Uterus (tissue), 2 donors: ENCODE measurements at regions not wholly inside any gene's neighbourhood (a gene's known extent, or its start where the extent isn't known, plus 50 kb on each side); places are given as distances from the start of the nearest gene placed in this dataset.

Source experiments
- POLR2A ChIP-seq, 2 donors: fragments of 450-650 bp; IDR thresholded peaks; one replicate each; pipeline ENCODE4 v1.6.1; 2016; ENCODE audit warnings: antibody characterized with exemption in 2 of 2, mild to moderate bottlenecking in 1 of 2, moderate library complexity in 1 of 2
- TF ChIP-seq, protein P1 (sequence below), 4 experiments: fragments of 200-600 bp in 2 of 4; fragments of 450-650 bp in 2 of 4; sonication (generic) in 2 of 4; IDR thresholded peaks; one replicate each; pipeline ENCODE4 v1.5.1; 2016 to 2019; ENCODE audit warnings: antibody characterized with exemption in 4 of 4, mild to moderate bottlenecking in 2 of 4, moderate library complexity in 1 of 4

- TF ChIP-seq, protein P1, sequence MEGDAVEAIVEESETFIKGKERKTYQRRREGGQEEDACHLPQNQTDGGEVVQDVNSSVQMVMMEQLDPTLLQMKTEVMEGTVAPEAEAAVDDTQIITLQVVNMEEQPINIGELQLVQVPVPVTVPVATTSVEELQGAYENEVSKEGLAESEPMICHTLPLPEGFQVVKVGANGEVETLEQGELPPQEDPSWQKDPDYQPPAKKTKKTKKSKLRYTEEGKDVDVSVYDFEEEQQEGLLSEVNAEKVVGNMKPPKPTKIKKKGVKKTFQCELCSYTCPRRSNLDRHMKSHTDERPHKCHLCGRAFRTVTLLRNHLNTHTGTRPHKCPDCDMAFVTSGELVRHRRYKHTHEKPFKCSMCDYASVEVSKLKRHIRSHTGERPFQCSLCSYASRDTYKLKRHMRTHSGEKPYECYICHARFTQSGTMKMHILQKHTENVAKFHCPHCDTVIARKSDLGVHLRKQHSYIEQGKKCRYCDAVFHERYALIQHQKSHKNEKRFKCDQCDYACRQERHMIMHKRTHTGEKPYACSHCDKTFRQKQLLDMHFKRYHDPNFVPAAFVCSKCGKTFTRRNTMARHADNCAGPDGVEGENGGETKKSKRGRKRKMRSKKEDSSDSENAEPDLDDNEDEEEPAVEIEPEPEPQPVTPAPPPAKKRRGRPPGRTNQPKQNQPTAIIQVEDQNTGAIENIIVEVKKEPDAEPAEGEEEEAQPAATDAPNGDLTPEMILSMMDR (IDR thresholded peaks at IDR 0.05): no peak
- no peak for TF ChIP-seq POLR2A (IDR thresholded peaks at IDR 0.05)
Observed at GRCh38 chr1:55321942-55322341, 106.8 kb upstream of the USP24 start.
